KBM-7 (cell line): ENCODE measurements at regions not wholly inside any gene's neighbourhood (a gene's known extent, or its start where the extent isn't known, plus 50 kb on each side); places are given as distances from the start of the nearest gene placed in this dataset.

Experiments used
- DNase-seq: peaks from one replicate; pipeline ENCODE4 v3.0.0-alpha.2; 2015
- in situ Hi-C: fragments of 300-500 bp; cut with MboI; formaldehyde crosslinking; loops from 2 replicates; pipeline ENCODE4 v1.14.3; 2020; ENCODE audit warnings: low sequenced_read_pairs, low pct_unique_long_range_greater_than_20kb, mixed read lengths

DNA sequence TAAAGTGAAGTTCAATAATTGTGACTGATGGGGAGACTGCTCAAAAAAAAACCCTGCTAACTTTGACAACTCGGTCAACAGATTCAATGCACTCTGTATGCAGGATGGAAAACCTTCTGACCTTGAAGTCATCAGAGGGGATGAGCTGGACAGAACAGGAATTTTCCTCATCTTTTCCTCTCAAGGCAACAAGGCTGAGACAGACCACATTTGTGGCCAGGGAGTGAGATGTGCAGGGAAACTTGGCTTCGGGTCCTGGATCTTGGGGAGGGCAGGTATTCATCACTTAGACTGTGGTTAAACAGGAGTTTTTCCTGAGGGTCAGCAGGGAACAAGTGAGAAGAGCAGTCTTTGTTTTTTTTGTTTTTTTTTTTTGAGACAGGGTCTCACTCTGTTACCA lies 100.6 kb downstream of the BAMBI start:
- in situ Hi-C loops, result no loop called here

DNA sequence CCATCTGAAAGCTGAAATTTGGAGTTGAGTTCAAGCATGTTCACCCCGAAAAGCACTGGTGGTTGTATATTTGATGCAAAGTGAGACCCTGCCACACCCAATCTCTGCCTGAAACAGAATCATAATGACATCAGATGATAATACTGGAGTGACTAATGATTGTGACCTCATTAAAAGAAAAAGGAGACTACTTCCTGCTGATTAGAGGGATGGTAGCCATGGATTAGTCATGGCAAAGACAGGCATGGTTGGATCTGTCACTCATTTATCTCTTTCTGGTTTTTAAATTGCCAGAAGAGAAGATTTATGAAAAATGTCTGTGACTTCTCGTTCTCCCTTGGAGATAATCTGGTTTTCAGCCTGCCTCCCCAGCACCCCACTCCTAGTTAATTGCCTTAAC lies 101.2 kb downstream of the BAMBI start:
- in situ Hi-C loops, result no loop called here
- no peak for DNase-seq

More for the DNA sequence above, 100.6 kb downstream of the BAMBI start:
- no peak for DNase-seq

DNA sequence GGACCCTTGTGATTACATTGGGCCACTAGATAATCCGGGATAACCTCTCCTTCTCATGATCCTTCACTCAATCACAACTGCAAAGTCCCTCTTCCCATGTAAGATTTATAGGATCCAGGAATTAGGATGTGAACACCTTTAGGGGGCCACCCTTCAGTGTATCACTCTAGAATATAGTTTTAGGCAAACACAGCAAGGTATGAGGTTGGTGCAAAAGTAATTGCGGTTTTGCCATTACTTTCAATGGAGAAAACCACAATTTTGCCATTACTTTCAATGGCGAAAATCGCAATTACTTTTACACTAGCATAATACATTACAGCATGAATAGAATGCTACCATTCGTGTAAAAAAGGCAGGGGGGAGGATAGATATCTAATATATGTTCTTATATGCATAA lies 104.0 kb downstream of the BAMBI start:
- no peak for DNase-seq
- in situ Hi-C loops, result no loop called here

DNA sequence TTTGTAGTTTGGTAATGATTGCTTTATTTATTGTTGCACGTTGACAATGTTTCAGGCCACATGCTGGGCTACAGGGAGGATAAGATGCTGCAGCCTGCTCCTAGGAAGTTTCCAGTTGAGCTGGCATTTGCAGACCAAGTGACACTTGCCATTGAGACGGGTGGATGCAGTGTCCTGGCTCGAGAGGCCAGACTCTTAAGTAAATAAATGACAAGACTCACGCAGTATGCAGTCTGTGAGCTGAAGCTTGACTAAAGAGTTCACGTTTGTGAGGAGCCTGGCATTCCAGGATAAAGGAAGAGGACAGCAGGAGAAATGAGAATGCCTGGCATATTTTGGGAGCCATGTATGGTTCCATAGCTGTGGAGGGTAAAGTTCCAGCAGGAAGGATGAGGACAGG lies 105.8 kb downstream of the BAMBI start:
- DNase-seq, result no peak
- in situ Hi-C loops, result no loop called here

DNA sequence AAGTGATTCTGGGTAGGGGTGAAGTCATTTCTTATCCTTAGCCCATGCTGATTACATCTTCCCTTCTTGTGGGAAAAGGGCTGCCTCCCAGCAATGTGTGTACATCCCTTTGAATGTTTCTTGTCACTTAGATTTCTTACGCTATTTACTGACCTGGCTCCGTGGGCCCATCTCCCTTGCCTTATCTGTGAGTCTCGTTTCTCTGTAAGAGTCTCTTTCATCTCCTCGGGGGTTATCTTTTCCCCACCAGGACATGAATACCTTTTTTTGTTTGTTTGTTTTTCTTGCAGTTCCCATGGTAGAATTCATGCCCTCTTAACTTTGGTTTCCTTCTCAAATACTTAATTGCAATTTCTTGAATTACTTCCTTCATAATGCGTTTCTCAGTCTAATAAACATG lies 107.7 kb downstream of the BAMBI start:
- in situ Hi-C loops, result no loop called here
- no peak for DNase-seq

DNA sequence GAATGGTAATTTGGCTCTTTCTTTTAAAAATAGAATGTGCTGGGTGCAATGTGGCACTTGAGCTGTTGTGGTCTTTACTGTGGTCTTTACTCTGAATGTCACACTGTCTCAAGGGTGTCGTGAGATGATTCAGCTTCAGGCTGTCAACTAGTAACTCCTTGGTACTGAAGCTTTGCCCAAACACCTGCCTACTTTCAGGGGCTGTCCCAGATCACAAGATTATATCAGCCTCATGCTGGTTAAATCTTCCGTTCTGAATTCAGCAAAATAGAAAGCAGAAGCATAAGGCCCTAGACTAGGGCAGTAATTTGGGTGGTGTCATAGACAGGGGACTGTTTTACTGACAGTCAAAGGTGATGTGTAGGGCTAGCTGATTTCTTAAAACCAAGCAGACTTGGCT lies 110.9 kb downstream of the BAMBI start:
- in situ Hi-C loops, result no loop called here
- DNase-seq, result no peak

DNA sequence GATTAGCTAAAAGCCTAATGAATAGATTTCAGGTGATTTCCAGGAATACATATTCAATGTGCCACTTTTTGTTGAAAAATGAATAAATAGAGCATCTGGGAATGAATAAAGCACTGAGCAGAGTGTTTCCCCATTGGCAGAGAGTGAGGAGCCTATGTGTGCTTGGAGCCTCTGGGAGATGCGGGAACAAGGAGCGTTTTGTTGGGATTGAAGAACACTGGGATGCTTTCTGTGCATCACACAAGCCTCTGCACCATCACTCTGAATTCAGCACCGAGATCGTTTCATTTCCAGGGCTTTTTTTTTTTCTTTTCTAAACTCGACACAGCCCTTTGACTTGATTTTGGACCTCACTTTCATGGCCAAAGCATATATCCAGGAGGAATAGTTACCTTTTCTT lies 111.4 kb downstream of the BAMBI start:
- in situ Hi-C loops, result no loop called here

DNA sequence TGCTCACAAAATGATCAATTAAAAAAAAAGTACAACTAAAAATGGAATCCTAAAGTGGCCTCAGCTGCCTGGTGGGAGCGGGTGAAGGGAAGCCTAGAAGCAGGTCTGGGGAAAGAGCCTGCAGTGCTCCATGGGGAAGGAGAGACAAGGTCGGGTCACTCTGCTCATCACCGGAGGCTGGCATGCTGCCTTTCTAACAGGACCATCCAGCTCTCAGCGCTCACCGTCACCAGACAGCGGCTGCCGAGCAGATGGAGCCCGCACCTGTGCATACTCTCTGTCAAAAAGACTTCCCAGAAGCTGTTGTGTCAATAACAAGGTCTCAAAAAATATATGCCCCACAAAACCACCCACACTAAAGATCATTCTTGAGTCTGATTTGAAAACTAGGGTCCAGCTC lies 112.8 kb downstream of the BAMBI start:
- no peak for DNase-seq
- in situ Hi-C loops, result no loop called here

More for the DNA sequence above, 111.4 kb downstream of the BAMBI start:
- DNase-seq, result no peak

DNA sequence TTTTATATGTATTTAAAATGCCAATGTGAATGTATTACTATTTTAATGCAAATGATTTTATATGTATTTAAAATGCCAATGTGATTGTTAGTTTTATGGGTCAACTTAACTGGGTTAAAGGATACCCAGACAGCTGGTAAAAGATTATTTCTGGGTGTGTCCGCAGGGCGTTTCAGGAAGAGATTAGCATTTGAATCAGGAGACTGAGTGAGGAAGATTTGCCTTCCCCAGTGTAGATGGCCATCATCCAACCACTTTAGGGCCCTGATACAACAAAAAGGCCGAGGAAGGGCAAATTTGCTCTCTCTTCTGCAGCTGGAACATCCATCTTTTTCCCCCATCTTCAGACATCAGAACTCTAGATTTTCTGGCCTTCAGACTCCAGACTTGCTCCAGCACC lies 116.2 kb downstream of the BAMBI start:
- in situ Hi-C loops, result no loop called here
- DNase-seq, result no peak

DNA sequence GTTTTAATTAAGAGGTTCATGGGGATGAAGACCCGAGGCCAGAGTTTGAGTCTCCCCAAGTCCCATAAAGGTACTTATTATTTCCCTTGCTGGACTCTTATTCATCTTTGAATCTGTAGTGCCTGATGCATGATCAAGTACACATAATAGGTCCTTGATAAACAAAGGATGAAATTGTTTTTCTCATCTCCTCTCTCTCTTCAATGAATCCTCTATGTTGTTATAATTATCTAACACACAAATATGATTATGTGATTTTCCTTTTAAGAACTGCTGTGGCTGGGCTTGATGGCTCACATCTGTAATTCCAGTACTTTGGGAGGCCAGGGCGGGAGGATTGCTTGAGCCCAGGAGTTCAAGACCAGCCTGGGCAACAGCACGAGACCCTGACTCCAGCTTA lies 117.7 kb downstream of the BAMBI start:
- in situ Hi-C loops, result no loop called here
- DNase-seq, result no peak

DNA sequence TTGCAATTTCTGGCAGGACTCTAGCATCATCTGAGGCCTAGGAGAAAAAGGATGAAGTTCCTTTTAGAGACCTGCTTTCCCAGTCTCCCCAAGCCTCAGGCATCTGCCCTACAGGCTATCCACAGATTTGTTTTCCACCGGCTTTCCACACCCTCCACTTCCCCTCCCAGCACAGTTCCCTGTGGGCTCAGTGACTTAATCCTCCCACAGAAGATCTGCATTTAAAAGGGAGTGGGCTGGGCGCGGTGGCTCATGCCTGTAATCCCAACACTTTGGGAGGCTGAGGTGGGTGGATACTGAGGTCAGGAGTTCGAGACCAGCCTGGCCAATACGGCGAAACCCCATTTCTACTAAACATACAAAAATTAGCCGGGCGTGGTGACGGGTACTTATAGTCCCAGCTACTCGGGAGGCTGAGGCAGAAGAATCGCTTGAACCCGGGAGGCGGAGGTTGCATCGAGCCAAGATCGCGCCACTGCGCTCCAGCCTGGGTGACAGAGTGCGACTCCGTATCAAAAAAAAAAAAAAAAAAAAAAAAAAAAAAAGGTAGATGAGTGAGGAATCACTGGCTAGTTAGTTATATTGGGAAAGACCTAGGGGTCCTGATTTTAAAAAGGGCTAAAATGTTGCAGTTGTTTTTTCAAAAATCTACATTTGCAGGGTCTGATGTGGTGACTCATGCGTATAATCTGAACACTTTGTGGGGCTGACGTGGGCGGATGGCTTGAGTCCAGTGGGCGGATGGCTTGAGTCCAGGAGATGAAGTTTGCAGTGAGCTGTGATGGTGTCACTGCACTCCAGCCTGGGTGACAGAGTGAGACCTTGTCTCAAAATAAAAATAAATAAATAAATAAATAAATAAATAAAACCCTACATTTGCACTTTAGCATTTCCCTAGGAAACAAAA lies 119.5 kb downstream of the BAMBI start:
- in situ Hi-C loops, result no loop called here
- DNase-seq, result no peak

DNA sequence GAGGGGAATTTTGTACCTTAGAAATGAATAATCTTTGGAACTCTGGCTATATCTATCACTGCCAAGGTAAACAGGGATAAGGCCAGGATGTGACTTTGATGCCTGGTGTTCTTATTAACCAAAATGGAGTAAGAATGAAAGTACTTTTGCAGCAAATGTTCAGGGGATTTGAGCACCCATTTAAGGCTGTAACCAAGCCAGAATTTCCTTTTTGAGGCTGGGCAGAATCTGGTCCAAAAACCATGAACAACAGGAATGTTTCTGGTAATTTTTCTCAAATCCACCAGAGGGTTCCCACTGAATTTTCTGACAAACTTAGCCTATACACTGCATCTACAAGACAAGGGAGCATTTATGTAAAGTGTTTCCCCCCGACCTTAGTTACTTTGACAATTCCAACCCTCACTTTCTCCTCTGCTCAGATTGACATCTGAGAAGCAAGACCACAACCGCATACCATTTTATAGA lies 120.6 kb downstream of the BAMBI start:
- in situ Hi-C loops, result no loop called here
- no peak for DNase-seq

DNA sequence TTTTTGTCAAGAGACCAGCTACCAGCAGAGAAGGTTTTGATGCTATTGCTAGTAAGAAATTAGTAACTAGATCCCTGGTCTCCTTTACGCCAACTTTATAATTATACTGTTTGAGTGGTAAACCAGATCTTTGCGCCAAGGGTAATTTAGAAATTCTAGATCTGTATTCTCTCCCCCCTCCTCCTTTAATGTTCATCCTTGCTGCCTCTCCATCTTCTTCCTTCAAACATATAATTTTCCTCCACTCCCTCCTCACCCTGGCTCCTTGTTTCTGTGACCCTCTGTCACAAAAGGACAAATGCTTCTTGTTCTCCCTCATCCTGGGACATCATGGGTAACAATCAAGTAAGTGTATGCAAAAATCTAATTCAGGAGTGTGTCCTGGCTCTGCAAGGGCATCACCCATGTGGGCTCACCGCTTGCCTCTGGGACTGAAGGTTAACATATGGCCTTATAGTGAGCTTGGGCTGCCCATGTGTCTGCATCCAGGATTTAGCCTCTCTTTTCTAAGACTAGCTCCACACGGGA lies 121.2 kb downstream of the BAMBI start:
- in situ Hi-C loops, result no loop called here
- DNase-seq, result no peak

DNA sequence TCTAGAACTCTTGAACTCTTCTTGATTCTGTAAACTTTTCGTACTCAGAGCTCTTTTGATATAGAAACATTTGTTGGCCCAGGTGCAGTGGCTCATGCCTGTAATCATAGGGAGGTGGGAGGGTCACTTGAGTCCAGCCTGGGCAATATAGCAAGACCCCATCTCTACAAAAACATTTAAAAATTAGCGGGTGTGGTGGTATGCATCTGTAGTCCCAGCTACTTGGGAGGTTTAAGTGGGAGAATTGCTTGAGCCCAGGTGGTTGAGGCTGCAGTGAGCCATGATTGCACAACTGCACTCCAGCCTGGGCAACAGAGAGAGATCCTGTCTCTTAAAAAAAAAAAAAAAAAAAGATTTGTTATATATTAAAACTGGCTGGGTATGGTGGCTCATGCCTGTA lies 121.6 kb downstream of the BAMBI start:
- DNase-seq, result no peak
- in situ Hi-C loops, result no loop called here

DNA sequence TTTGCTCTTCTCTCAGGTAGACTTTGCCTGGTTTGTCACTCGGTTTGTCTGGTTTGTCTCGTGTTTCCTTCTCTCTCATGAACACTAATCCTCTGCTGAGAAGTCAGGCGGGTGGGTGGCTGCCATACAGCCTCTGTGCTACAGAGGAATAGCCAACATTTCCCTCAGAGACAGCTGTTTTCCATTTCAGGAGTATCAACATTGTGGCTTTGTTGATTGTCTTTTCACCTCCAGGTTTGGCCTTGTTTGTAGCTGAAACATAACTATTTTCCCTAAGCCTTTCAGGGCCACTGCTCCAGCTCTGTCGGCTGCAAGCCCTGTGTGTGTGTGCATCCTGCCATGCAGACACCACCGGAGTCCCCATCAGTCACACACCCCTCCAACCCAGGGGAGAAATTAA lies 122.8 kb downstream of the BAMBI start:
- no peak for DNase-seq
- in situ Hi-C loops, result no loop called here

DNA sequence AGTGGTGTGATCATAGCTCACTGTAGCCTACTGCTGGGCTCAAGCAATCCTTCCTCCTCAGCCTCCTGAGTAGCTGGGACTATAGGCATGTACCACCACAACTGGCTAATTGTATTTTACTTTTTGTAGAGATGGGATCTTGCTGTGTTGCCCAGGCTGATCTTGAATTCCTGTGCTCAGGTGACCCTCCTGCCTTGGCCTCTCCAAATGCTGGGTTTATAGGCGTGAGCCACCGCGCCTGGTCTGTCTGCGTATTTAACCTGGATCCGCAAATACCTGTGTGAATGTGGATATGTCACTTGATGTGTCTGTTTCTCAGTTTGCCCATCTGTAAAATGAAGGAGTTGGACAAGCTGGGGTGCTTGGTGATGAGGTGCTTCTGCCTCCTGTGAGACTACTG lies 123.9 kb downstream of the BAMBI start:
- no peak for DNase-seq
- in situ Hi-C loops, result no loop called here

DNA sequence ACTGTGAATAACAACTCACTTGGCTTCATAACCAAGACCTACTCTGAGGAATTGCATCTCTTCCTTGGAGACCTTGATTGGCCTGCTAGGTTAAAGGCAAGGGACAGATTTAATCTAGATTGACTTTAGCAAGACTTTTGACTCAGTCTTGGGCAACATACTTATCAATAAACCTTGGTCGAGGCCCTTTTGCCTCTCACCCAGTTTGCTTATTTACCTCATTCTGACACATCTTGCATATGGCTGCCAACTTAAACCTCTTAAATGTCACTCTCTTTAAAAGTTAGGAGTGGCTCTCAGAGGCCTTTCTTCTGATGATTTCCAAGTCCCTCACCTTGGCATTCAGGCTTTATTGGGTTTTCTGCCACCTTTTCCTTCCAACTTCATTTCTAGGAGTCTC lies 124.5 kb downstream of the BAMBI start:
- DNase-seq, result no peak
- in situ Hi-C loops, result no loop called here

DNA sequence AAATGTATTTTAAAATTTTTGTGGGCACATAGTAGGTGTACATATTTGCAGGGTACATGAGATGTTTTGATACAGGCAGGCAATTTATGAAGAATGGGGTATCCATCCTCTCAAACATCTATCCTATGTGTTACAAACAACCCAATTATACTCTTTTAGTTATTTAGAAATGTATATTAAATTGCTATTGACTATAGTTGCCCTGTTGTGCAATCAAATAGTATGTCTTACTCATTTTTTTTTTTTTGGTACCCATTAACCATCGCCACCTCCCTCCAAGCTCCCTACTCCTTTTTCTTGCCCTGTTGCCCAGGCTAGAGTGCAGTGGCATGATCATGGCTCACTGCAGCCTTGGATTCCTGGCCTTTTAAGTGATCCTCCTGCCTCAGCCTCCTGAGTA lies 128.1 kb downstream of the BAMBI start:
- DNase-seq, result no peak
- in situ Hi-C loops, result no loop called here

DNA sequence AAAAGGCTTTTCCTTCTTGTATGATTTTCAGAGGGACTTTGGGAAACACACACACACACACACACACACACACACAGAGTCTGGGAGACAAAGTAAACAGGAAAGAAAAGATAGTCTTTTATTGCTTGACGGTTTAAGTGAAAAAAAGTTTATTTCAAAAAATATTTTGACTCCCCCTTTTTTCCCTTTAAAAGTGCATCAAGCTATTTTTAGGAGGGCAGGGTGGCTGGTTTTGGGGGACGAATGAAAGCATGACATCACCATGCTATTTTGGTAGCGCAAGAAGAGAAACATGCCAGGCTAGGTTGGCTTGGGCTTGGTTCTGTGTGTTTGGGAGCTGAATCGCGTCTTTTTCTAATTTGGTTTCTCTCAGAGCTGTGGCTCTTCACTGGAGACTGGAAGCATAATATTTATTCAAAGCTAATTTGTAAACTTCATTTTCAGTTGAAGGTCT lies 129.2 kb downstream of the BAMBI start:
- in situ Hi-C loops, result no loop called here
- peak; percentile 38 for DNase-seq

DNA sequence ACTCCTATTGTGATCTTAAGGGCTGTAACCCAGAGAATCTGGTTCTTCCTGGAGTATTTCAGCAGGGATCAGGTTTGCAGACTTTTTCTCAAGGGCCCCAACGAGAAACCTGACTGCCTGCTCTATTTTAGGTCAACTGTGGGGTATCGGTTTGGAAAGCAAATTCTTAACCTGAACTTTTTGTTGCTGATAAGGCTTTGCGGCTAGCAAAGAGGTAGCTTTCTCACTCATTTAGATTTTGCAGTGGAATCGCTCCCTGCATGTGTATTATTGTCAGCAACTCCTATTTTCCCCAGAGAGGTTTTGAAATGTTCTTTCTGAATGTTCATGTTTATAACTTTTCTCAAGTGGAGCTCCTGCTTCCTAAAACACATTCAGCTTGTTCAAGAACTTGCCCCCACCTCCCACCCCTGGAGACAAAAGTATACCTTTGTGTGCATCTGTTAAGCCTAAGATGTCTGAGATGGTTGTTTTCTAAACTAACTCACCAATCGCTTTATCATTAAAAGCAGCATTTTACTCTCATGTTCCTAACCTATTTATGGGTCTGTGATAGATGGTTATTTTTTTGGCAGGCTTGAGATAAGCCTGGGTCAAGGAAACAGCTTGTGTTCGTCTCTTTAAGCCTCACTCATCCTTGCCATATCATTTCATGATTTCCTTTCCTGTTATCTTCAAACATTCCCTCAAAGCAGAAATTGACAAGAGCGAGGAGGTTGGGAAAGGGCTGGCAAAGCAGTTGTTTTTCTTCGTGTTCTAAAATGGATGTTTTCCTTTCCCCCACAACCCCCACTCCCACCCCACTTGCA lies 129.8 kb downstream of the BAMBI start:
- in situ Hi-C loops, result no loop called here
- peak; percentile 69 for DNase-seq
